B cell (primary cell): ENCODE measurements at regions not wholly inside any gene's neighbourhood (a gene's known extent, or its start where the extent isn't known, plus 50 kb on each side); places are given as distances from the start of the nearest gene placed in this dataset.

ENCODE experiments used
- EZH2 ChIP-seq: IDR thresholded peaks from 2 replicates; pipeline ENCODE4 v1.6.1; 2012; ENCODE audit warnings: borderline replicate concordance, low read depth, mild to moderate bottlenecking, moderate library complexity, low read length; ENCODE audit not compliant: insufficient read depth, poor library complexity, severe bottlenecking
- TF ChIP-seq, protein P1 (sequence below): fragments of 200-600 bp; IDR thresholded peaks from one replicate; pipeline ENCODE4 v1.8.0; 2022; ENCODE audit warnings: antibody characterized with exemption, mild to moderate bottlenecking

DNA sequence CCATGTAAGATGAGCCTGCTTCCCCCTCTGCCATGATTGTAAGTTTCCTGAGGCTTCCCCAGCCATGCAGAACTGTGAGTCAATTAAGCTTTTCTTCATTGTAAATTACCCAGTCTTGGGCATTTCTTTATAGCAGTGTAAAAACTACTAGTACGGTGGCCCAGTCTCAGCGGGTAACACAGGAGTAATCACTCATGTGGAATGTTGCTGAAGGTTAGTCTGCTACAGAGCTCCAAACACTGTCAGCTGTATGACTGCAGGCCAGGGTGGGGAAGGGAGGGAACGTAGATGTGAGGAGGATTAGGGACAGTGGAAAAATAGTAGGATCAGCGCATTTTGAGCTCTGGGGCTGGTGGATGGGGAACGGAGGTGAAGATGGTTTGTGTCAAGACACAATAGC, 711.2 kb upstream of the SOX11 start:
- TF ChIP-seq, protein P1, sequence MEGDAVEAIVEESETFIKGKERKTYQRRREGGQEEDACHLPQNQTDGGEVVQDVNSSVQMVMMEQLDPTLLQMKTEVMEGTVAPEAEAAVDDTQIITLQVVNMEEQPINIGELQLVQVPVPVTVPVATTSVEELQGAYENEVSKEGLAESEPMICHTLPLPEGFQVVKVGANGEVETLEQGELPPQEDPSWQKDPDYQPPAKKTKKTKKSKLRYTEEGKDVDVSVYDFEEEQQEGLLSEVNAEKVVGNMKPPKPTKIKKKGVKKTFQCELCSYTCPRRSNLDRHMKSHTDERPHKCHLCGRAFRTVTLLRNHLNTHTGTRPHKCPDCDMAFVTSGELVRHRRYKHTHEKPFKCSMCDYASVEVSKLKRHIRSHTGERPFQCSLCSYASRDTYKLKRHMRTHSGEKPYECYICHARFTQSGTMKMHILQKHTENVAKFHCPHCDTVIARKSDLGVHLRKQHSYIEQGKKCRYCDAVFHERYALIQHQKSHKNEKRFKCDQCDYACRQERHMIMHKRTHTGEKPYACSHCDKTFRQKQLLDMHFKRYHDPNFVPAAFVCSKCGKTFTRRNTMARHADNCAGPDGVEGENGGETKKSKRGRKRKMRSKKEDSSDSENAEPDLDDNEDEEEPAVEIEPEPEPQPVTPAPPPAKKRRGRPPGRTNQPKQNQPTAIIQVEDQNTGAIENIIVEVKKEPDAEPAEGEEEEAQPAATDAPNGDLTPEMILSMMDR, result no peak
- no peak for TF ChIP-seq EZH2
